NCI-H2081 treated with DMSO at 0.1 percent for 48 hours (cell line): ENCODE measurements at regions not wholly inside any gene's neighbourhood (a gene's known extent, or its start where the extent isn't known, plus 50 kb on each side); places are given as distances from the start of the nearest gene placed in this dataset.

Experiments used
- DNase-seq: peaks from one replicate; lab custom pipeline; 2025; lab: John Stamatoyannopoulos, UW

GRCh38 chr18:75802681-75803080 is 375.2 kb upstream of the SMIM21 start:
- no peak for DNase-seq

GRCh38 chr18:75801178-75801577 is 373.7 kb upstream of the SMIM21 start:
- no peak for DNase-seq

GRCh38 chr18:75800331-75800648 is 372.8 kb upstream of the SMIM21 start:
- no peak for DNase-seq

GRCh38 chr18:75799449-75800330 is 372.2 kb upstream of the SMIM21 start:
- DNase-seq: no peak

- DNase-seq: no peak
Observed at GRCh38 chr18:75797046-75797445, 369.5 kb upstream of the SMIM21 start.

- DNase-seq: no peak
Observed at GRCh38 chr18:75790796-75791195, 363.3 kb upstream of the SMIM21 start.

- no peak for DNase-seq
Observed at GRCh38 chr18:75790111-75790510, 362.6 kb upstream of the SMIM21 start.

GRCh38 chr18:75785834-75786233 is 358.3 kb upstream of the SMIM21 start:
- DNase-seq: no peak

GRCh38 chr18:75785206-75785605 is 357.7 kb upstream of the SMIM21 start:
- DNase-seq: no peak

- DNase-seq: no peak
Observed at GRCh38 chr18:75784390-75784789, 356.9 kb upstream of the SMIM21 start.

- no peak for DNase-seq
Observed at GRCh38 chr18:75783566-75784281, 356.2 kb upstream of the SMIM21 start.

GRCh38 chr18:75782826-75783225 is 355.3 kb upstream of the SMIM21 start:
- DNase-seq: no peak

- no peak for DNase-seq
Observed at GRCh38 chr18:75782204-75782603, 354.7 kb upstream of the SMIM21 start.

- DNase-seq: no peak
Observed at GRCh38 chr18:75779910-75780309, 352.4 kb upstream of the SMIM21 start.

- no peak for DNase-seq
Observed at GRCh38 chr18:75779450-75779849, 351.9 kb upstream of the SMIM21 start.

GRCh38 chr18:75777630-75778029 is 350.1 kb upstream of the SMIM21 start:
- DNase-seq: no peak

- no peak for DNase-seq
Observed at GRCh38 chr18:75775121-75775520, 347.6 kb upstream of the SMIM21 start.

GRCh38 chr18:75773618-75774017 is 346.1 kb upstream of the SMIM21 start:
- no peak for DNase-seq

GRCh38 chr18:75762758-75763157 is 335.3 kb upstream of the SMIM21 start:
- no peak for DNase-seq

- DNase-seq: no peak
Observed at GRCh38 chr18:75760208-75760607, 332.7 kb upstream of the SMIM21 start.

GRCh38 chr18:75757951-75758350 is 330.4 kb upstream of the SMIM21 start:
- no peak for DNase-seq

GRCh38 chr18:75754433-75754832 is 326.9 kb upstream of the SMIM21 start:
- no peak for DNase-seq

- DNase-seq: no peak
Observed at GRCh38 chr18:75753753-75754152, 326.2 kb upstream of the SMIM21 start.
